Neural progenitor cell (in vitro differentiated cells): ENCODE measurements at regions not wholly inside any gene's neighbourhood (a gene's known extent, or its start where the extent isn't known, plus 50 kb on each side); places are given as distances from the start of the nearest gene placed in this dataset.

ENCODE experiments used
- DNase-seq: peaks from one replicate; pipeline ENCODE4 v3.0.0-alpha.2; 2016; ENCODE audit warnings: low spot score
- H2AFZ ChIP-seq: fragments of 200-600 bp; sonication (generic); replicated peaks from 2 replicates; pipeline ENCODE4 v1.6.1; 2016; ENCODE audit warnings: antibody characterized with exemption
- H3F3A ChIP-seq: fragments of 200-600 bp; sonication (generic); 2 replicates; pipeline ENCODE4 v1.6.1; 2016; ENCODE audit warnings: antibody characterized with exemption, low read depth
- H3K27ac ChIP-seq: fragments of 200-600 bp; sonication (generic); 2 replicates; pipeline ENCODE4 v1.5.1; 2016; ENCODE audit warnings: mild to moderate bottlenecking
- H3K27me3 ChIP-seq: fragments of 200-600 bp; sonication (generic); 2 replicates; pipeline ENCODE4 v1.6.1; 2016; ENCODE audit warnings: mild to moderate bottlenecking, moderate library complexity
- H3K36me3 ChIP-seq: fragments of 200-600 bp; sonication (generic); 2 replicates; pipeline ENCODE4 v1.5.1; 2016
- H3K4me1 ChIP-seq: fragments of 200-600 bp; sonication (generic); 2 replicates; pipeline ENCODE4 v1.6.1; 2016; ENCODE audit warnings: mixed run types
- H3K4me2 ChIP-seq: fragments of 200-600 bp; sonication (generic); 2 replicates; pipeline ENCODE4 v1.6.1; 2016
- H3K4me3 ChIP-seq: fragments of 200-600 bp; sonication (generic); 2 replicates; pipeline ENCODE4 v1.5.1; 2016
- H3K79me2 ChIP-seq: fragments of 200-600 bp; sonication (generic); 2 replicates; pipeline ENCODE4 v1.6.1; 2016; ENCODE audit warnings: low read depth
- H3K9ac ChIP-seq: fragments of 200-600 bp; sonication (generic); 2 replicates; pipeline ENCODE4 v1.6.1; 2016
- H3K9me3 ChIP-seq: fragments of 200-600 bp; sonication (generic); 2 replicates; pipeline ENCODE4 v1.5.1; 2016; ENCODE audit warnings: low read depth
- H4K20me1 ChIP-seq: fragments of 200-600 bp; sonication (generic); 2 replicates; pipeline ENCODE4 v1.6.1; 2016; ENCODE audit warnings: low read depth
- H3K27ac Mint-ChIP-seq: 3 replicates; pipeline ENCODE4 v1.8.0; 2021; ENCODE audit warnings: mixed read lengths
- H3K27me3 Mint-ChIP-seq: 2 replicates; pipeline ENCODE4 v1.8.0; 2022; ENCODE audit warnings: low read depth, mild to moderate bottlenecking, inconsistent platforms, moderate library complexity, mixed read lengths; ENCODE audit not compliant: insufficient read depth
- H3K36me3 Mint-ChIP-seq: 3 replicates; pipeline ENCODE4 v1.8.0; 2021; ENCODE audit warnings: mixed read lengths
- H3K4me1 Mint-ChIP-seq: 3 replicates; pipeline ENCODE4 v1.8.0; 2021; ENCODE audit warnings: mixed read lengths
- H3K4me3 Mint-ChIP-seq: 3 replicates; pipeline ENCODE4 v1.8.0; 2021; ENCODE audit warnings: mild to moderate bottlenecking, moderate library complexity, mixed read lengths
- H3K9me3 Mint-ChIP-seq: 3 replicates; pipeline ENCODE4 v1.8.0; 2020; ENCODE audit warnings: mixed read lengths
- CTCF ChIP-seq: fragments of 200-600 bp; sonication (generic); IDR thresholded peaks from 2 replicates; pipeline ENCODE4 v1.5.1; 2017; ENCODE audit warnings: antibody characterized with exemption, mild to moderate bottlenecking
- EZH2 ChIP-seq: fragments of 200-600 bp; sonication (generic); IDR thresholded peaks from 2 replicates; pipeline ENCODE4 v1.6.1; 2017; ENCODE audit warnings: antibody characterized with exemption, mild to moderate bottlenecking, moderate library complexity
- EZH2phosphoT487 ChIP-seq: fragments of 200-600 bp; sonication (generic); IDR thresholded peaks from 2 replicates; pipeline ENCODE4 v1.6.1; 2017; ENCODE audit warnings: antibody characterized with exemption

- H3K27ac ChIP-seq: no peak overlapping the region
- TF ChIP-seq CTCF: no peak
- TF ChIP-seq EZH2: no peak
- no peak for TF ChIP-seq EZH2phosphoT487
- no peak overlapping the region for H3K4me3 Mint-ChIP-seq
- H4K20me1 ChIP-seq: no peaks in the 10 kb centered on the region
- H2AFZ ChIP-seq: no peak overlapping the region
- H3K27me3 Mint-ChIP-seq: peaks cover 6% of the 10 kb centered on the region
- H3K4me3 ChIP-seq: no peak overlapping the region
- H3K36me3 ChIP-seq: no peaks in the 10 kb centered on the region
- H3K9me3 Mint-ChIP-seq: no peaks in the 10 kb centered on the region
- H3K27ac Mint-ChIP-seq: no peak overlapping the region
- DNase-seq: no peak
- H3K36me3 Mint-ChIP-seq: no peaks in the 10 kb centered on the region
- peaks cover 50% of the 10 kb centered on the region for H3K4me1 Mint-ChIP-seq
- no peak overlapping the region for H3K9ac ChIP-seq
- no peaks in the 10 kb centered on the region for H3K79me2 ChIP-seq
- H3K4me1 ChIP-seq: peaks cover 62% of the 10 kb centered on the region
- H3K9me3 ChIP-seq: no peaks in the 10 kb centered on the region
- no peaks in the 10 kb centered on the region for H3K27me3 ChIP-seq
- H3F3A ChIP-seq: peaks cover 32% of the 10 kb centered on the region
- H3K4me2 ChIP-seq: no peak overlapping the region
These were observed 518.5 kb downstream of the CD83 start for GRCh38 chr6:14635934-14636591.

DNA sequence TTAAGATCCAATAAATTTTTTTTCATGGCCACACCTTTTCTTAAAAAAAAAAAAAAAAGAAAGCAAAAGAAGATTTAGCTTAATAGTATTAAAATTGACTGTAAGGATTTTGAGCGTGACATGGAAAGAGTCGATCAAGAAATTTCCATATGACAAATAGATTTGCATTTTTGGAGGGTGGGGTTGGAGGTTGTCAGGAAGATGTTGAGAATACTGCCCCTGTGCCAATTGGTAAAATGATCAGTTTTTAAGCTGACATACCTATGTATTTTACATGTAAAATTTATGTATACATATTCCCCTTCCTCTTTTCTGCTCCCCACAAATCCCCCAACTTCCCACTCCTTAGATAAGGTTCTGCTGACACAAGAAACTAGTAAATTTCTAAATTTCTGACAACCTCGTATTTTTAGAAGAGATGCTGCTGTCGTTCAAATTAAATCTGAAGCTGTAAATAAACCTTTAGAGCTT is 520.9 kb downstream of the CD83 start:
- no peaks in the 10 kb centered on the region for H3K79me2 ChIP-seq
- no peaks in the 10 kb centered on the region for H3K9me3 ChIP-seq
- H3F3A ChIP-seq: peaks cover 43% of the 10 kb centered on the region
- peak overlapping the region; percentile 70 for H3K4me2 ChIP-seq
- Mint-ChIP-seq H3K27ac (no peak overlapping the region), H3K4me3 (peak overlapping the region; percentile 62), H3K4me1 (peaks cover 61% of the 10 kb centered on the region), H3K36me3 (no peaks in the 10 kb centered on the region), H3K27me3 (peaks cover 6% of the 10 kb centered on the region), H3K9me3 (no peaks in the 10 kb centered on the region)
- no peaks in the 10 kb centered on the region for H4K20me1 ChIP-seq
- H3K9ac ChIP-seq: no peak overlapping the region
- DNase-seq: no peak
- no peak overlapping the region for H2AFZ ChIP-seq
- H3K4me3 ChIP-seq: peak overlapping the region; percentile 31
- no peaks in the 10 kb centered on the region for H3K36me3 ChIP-seq
- no peaks in the 10 kb centered on the region for H3K27me3 ChIP-seq
- TF ChIP-seq CTCF: no peak
- TF ChIP-seq EZH2: no peak
- no peak for TF ChIP-seq EZH2phosphoT487
- H3K27ac ChIP-seq: no peak overlapping the region
- peaks cover 76% of the 10 kb centered on the region for H3K4me1 ChIP-seq

GRCh38 chr6:14638906-14639761 is 521.6 kb downstream of the CD83 start:
- H3K27me3 ChIP-seq: no peaks in the 10 kb centered on the region
- peak; percentile 87 for DNase-seq
- Mint-ChIP-seq H3K27ac (peak overlapping the region; percentile 67), H3K36me3 (no peaks in the 10 kb centered on the region), H3K4me1 (peaks cover 57% of the 10 kb centered on the region), H3K27me3 (peaks cover 7% of the 10 kb centered on the region), H3K4me3 (peak overlapping the region; percentile 62), H3K9me3 (no peaks in the 10 kb centered on the region)
- H4K20me1 ChIP-seq: no peaks in the 10 kb centered on the region
- H3K9ac ChIP-seq: no peak overlapping the region
- no peaks in the 10 kb centered on the region for H3K9me3 ChIP-seq
- H3K79me2 ChIP-seq: no peaks in the 10 kb centered on the region
- H3K27ac ChIP-seq: peak overlapping the region; percentile 76
- peaks cover 43% of the 10 kb centered on the region for H3F3A ChIP-seq
- peaks cover 70% of the 10 kb centered on the region for H3K4me1 ChIP-seq
- peak overlapping the region; percentile 70 for H3K4me2 ChIP-seq
- H3K36me3 ChIP-seq: no peaks in the 10 kb centered on the region
- peak overlapping the region; percentile 31 for H3K4me3 ChIP-seq
- no peak overlapping the region for H2AFZ ChIP-seq
- peak; percentile 29 for TF ChIP-seq EZH2phosphoT487
- no peak for TF ChIP-seq CTCF
- no peak for TF ChIP-seq EZH2
